ENCODE measurements at regions not wholly inside any gene's neighbourhood (a gene's known extent, or its start where the extent isn't known, plus 50 kb on each side); places are given as distances from the start of the nearest gene placed in this dataset.
"Not testable (repeated sequence)": the region's sequence is repeated elsewhere in the genome, so short reads cannot be mapped to it uniquely, and the experiment has no call there.

- in situ Hi-C loops (cut with MboI; ENCODE audit: low pct_ligation_motif_present in 1 of 4, low pct_unique_long_range_greater_than_20kb in 1 of 4, low sequenced_read_pairs in 3 of 4): no loop called here
Measured at GRCh38 chr5:89662499-89662898, 747.1 kb downstream of the CETN3 start.

GRCh38 chr5:89638871-89639270 is 755.9 kb upstream of the MEF2C start:
- no peaks in the 10 kb centered on the region for H3K9me3 ChIP-seq
- no peak for DNase-seq

More at GRCh38 chr5:89662499-89662898, 747.1 kb downstream of the CETN3 start:
- Histone ChIP-seq H3K4me3 (no peak overlapping the region), H3K4me1 (no peaks in the 10 kb centered on the region), H3K27me3 (no peaks in the 10 kb centered on the region), H3K27ac (no peak overlapping the region), H3K36me3 (no peaks in the 10 kb centered on the region), H3K9me3 (no peaks in the 10 kb centered on the region)
- 49 to 73% methylated on average over 4 of the region's 4 CpGs for WGBS, 2 donors (ENCODE audit: low coverage in 1 of 2)
- no peak for DNase-seq
- TF ChIP-seq POLR2AphosphoS5 (IDR thresholded peaks at IDR 0.05) (no peak), EP300 (IDR thresholded peaks at IDR 0.05; ENCODE audit: low read depth) (no peak)
- intact Hi-C loops (cut with DNase I; ENCODE audit: low total_unique reads): no loop called here

GRCh38 chr5:89634176-89634575 is 751.2 kb upstream of the MEF2C start:
- H3K4me3 ChIP-seq; H3K36me3 ChIP-seq; H3K9me3 ChIP-seq; intact Hi-C loops (cut with DNase I; ENCODE audit: low total_unique reads); in situ Hi-C loops (cut with MboI; ENCODE audit: low pct_ligation_motif_present in 1 of 4, low pct_unique_long_range_greater_than_20kb in 1 of 4, low sequenced_read_pairs in 3 of 4); H3K27ac ChIP-seq; DNase-seq; H3K27me3 ChIP-seq; H3K4me1 ChIP-seq: not testable (repeated sequence)
- 92 to 94% methylated on average over 2 to 3 of the region's 3 CpGs for WGBS, 2 donors (ENCODE audit: low coverage in 1 of 2)

More at GRCh38 chr5:89638871-89639270, 755.9 kb upstream of the MEF2C start:
- Histone ChIP-seq H3K4me1 (no peaks in the 10 kb centered on the region), H3K4me3 (no peak overlapping the region), H3K36me3 (no peaks in the 10 kb centered on the region), H3K27me3 (no peaks in the 10 kb centered on the region), H3K27ac (no peak overlapping the region)
- WGBS, 2 donors (ENCODE audit: low coverage in 1 of 2): 82 to 92% methylated on average over 4 to 5 of the region's 5 CpGs
- intact Hi-C loops (cut with DNase I; ENCODE audit: low total_unique reads) (no loop called here), in situ Hi-C loops (cut with MboI; ENCODE audit: low pct_ligation_motif_present in 1 of 4, low pct_unique_long_range_greater_than_20kb in 1 of 4, low sequenced_read_pairs in 3 of 4) (no loop called here)
- TF ChIP-seq EP300 (IDR thresholded peaks at IDR 0.05; ENCODE audit: low read depth) (no peak), CTCF (IDR thresholded peaks at IDR 0.05) (no peak), POLR2A (IDR thresholded peaks at IDR 0.05) (no peak), POLR2AphosphoS5 (IDR thresholded peaks at IDR 0.05) (no peak)

GRCh38 chr5:89630064-89630463 is 747.1 kb upstream of the MEF2C start:
- H3K27me3 ChIP-seq; in situ Hi-C loops (cut with MboI; ENCODE audit: low pct_ligation_motif_present in 1 of 4, low pct_unique_long_range_greater_than_20kb in 1 of 4, low sequenced_read_pairs in 3 of 4); H3K36me3 ChIP-seq; H3K27ac ChIP-seq; intact Hi-C loops (cut with DNase I; ENCODE audit: low total_unique reads); H3K9me3 ChIP-seq; H3K4me1 ChIP-seq; H3K4me3 ChIP-seq; DNase-seq: not testable (repeated sequence)

- Histone ChIP-seq H3K36me3 (no peaks in the 10 kb centered on the region), H3K27ac (no peak overlapping the region), H3K27me3 (no peaks in the 10 kb centered on the region), H3K9me3 (no peaks in the 10 kb centered on the region), H3K4me1 (no peaks in the 10 kb centered on the region), H3K4me3 (no peak overlapping the region)
- WGBS, 2 donors (ENCODE audit: low coverage in 1 of 2): 81 to 82% methylated on average over 4 of the region's 4 CpGs
- in situ Hi-C loops (cut with MboI; ENCODE audit: low pct_ligation_motif_present in 1 of 4, low pct_unique_long_range_greater_than_20kb in 1 of 4, low sequenced_read_pairs in 3 of 4) (no loop called here), intact Hi-C loops (cut with DNase I; ENCODE audit: low total_unique reads) (no loop called here)
- DNase-seq: no peak
- TF ChIP-seq POLR2AphosphoS5 (IDR thresholded peaks at IDR 0.05): no peak
- TF ChIP-seq EP300 (IDR thresholded peaks at IDR 0.05; ENCODE audit: low read depth): no peak
- no peak for TF ChIP-seq POLR2A (IDR thresholded peaks at IDR 0.05)
Measured at GRCh38 chr5:89628876-89629635, 746.1 kb upstream of the MEF2C start.

GRCh38 chr5:89615839-89616518 is 733.0 kb upstream of the MEF2C start:
- no peak overlapping the region for H3K27ac ChIP-seq
- TF ChIP-seq EP300 (IDR thresholded peaks at IDR 0.05; ENCODE audit: low read depth): no peak
- TF ChIP-seq CTCF (IDR thresholded peaks at IDR 0.05): no peak
- no peak for TF ChIP-seq POLR2A (IDR thresholded peaks at IDR 0.05)
- no peak for TF ChIP-seq POLR2AphosphoS5 (IDR thresholded peaks at IDR 0.05)
- intact Hi-C loops (cut with DNase I; ENCODE audit: low total_unique reads): no loop called here
- 49 to 69% methylated on average over 2 of the region's 2 CpGs for WGBS, 2 donors (ENCODE audit: low coverage in 1 of 2)
- in situ Hi-C loops (cut with MboI; ENCODE audit: low pct_ligation_motif_present in 1 of 4, low pct_unique_long_range_greater_than_20kb in 1 of 4, low sequenced_read_pairs in 3 of 4): no loop called here
- no peaks in the 10 kb centered on the region for H3K27me3 ChIP-seq
- H3K4me3 ChIP-seq: no peak overlapping the region
- no peaks in the 10 kb centered on the region for H3K4me1 ChIP-seq
- H3K9me3 ChIP-seq: no peaks in the 10 kb centered on the region
- DNase-seq: no peak
- H3K36me3 ChIP-seq: no peaks in the 10 kb centered on the region
